Activated CD4-positive, alpha-beta T cell treated with anti-CD3 and anti-CD28 coated beads, Interleukin-2, Interleukin-4, amounts not matched to agents 100 ng/mL and 50 ng/mL, durations not matched to agents 16 hours and 8 hours (primary cell): ENCODE measurements at regions not wholly inside any gene's neighbourhood (a gene's known extent, or its start where the extent isn't known, plus 50 kb on each side); places are given as distances from the start of the nearest gene placed in this dataset.

Source experiments
- DNase-seq: peaks from one replicate; pipeline ENCODE4 v3.0.0-alpha.2; 2020; ENCODE audit warnings: low spot score

DNA sequence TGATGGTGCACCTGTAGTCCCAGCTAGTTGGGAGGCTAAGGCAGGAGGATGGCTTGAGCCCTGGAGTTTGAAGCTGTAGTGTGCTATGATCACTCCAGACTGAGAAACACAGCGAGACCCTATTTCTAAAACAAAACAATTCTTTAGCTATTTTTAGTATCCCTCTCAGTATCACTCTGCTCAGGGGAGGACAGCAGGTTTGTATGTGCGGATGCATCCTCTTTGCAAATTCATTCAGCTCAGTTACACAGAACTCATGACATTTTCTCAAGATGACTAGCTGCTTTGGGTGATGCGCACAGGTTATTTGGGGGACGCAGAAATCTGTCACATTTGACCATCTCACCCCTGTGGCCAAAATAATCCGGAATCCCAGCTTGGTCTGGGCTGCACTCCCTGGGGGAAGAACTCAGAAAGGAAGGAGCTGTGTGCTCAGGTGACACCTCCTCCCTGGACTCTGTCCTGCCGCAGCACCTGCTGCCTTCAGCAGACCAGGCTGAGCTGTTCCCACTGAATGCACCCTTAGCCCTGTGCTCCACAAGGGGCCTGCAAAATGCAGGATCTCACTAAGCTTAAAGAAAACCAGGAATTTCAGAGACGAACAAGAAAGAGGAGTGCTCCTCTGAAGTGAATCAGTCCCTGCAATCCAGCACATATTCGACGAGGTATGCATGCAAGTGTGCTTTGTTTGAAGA is 89.5 kb upstream of the PGBD5 start:
- no peak for DNase-seq

DNA sequence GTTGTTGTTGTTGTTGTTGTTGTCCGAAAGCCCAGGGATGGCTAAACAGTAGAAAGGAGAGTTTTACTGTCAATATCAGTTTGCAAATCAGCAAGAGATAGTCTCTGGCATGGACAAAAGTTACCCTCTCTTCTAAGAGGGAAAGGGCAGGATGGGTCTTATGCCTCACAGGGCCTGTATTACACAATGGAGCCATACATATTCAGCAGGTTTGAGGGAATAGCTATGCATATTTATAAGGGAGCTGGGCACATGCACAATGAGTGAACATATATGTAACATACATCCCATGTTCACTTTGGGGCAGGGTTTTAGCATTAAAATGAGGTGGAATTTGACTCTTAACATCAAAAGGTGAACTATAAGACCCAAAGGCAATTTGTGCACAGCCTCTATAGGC is 84.4 kb upstream of the PGBD5 start:
- DNase-seq, result no peak

DNA sequence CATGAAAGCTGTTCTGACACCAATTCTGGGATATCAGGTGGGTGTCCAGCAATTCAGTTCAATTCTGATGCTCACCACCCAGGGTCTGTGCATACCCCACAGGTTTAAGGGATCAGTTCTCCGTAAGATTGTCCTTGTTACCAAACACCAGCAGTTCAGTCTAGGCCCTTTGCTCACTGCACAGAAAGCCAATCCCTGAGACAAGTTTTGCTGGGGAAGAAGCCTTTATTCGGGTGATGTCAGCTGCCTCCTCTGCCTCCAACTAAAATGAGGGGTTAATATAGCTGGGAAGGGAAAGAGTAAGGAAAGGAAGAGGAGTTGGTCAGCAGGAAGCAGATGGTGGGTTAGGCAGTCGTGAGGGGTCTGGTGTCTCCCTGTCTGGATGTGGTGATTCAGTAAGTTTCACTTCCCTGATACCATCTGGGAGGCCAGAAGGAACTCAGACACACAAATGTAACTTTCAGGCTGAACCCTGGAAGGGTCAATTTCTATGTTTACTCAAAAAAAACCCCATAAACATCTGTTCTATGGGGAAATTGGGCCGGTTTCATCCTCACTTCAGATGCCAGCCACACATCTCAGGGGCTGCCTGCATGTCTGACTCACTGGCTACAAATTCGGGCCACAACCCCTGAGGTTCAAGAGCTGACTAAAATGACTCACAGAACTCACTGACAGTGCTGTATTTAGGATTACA is 83.3 kb upstream of the PGBD5 start:
- no peak for DNase-seq

DNA sequence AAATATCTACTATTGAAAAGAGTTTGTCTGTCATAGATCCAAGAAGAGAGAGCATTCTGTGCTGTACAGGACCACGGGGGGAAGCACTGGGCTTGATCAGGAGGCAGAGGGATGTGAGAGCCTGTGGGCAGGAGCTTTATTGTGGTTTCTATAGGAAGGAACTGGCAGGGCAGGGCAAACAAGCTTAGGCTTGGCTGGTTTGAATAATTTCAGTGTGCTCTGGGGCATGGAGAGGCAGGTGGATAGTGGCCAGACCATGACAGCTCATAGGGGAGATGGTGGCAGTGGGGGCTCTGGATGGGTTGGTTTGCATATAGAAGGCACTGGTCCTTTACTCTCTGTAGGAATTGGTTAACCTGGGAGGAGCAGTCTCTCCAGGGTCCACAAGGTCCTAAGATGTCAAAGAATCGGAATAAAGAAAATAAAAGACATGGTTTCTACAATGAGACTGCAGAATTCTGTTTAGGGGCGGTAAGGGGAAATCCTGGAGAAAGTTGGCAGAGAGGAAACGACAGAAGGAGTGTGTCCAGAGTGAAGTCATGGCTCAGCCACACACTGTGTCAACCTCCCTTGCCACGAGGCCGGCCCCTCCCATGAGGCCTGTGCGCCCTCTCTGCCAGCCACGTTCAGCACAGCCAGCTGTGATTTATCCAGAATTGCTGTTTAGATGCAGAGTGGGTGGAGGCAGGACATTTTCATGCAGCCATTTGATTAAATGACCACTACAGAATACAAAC is 81.7 kb upstream of the PGBD5 start:
- no peak for DNase-seq

DNA sequence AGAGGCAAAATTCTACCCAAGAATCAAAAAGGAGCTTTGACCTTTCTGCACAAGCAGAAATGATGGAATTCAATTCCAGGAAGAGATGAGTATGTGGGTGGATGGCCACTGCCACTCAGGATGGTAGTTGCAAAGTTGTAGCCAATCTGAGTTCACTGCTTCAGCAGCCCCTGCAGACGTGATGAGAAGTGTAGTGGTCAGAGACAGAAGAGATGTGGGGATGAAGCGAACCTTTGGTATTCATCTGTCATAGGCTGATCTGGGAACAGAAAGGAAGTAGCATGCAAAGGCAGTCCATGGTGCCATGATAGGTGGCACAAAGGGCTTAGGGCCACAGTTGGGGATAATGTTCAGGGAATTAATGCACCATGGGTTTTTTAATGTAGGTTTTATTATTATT is 81.1 kb upstream of the PGBD5 start:
- no peak for DNase-seq

DNA sequence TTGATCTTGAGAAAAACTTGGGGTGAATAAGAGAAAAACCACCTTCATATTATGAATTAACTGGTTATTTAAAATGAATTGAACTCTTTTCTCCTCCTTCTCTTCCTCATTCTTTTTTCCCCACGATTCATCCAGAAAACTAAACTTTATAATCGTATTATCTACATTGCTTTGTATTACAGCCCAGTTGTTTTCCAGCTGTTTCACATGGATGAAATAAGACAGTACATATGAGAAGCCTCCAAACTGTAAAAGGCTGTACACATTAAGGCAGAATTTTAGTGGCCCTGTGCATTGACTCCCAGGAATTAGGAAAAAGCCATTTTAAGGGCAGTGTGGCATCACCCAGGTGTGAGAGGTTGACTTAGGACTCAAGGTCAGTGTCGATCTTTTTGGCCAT is 80.3 kb upstream of the PGBD5 start:
- DNase-seq, result no peak

DNA sequence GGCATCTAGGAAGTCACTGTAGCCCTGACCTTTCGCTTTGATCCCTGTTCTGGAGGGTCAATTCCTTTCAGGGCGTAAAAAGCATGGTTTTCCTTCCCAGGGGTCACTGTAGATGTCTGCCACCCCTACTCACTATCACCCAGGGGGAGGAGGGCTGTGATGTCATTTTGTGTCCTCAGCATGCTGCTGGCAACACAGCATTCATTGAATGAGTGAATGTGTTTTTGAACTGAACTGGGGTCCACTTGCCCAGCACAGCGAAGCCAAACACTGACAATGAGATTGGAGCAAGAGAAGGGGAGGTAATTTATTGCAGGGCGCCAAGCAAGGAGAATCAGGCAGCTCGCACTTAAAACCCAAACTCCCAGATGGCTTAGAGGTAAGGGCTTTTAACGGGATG is 78.2 kb upstream of the PGBD5 start:
- DNase-seq, result no peak

DNA sequence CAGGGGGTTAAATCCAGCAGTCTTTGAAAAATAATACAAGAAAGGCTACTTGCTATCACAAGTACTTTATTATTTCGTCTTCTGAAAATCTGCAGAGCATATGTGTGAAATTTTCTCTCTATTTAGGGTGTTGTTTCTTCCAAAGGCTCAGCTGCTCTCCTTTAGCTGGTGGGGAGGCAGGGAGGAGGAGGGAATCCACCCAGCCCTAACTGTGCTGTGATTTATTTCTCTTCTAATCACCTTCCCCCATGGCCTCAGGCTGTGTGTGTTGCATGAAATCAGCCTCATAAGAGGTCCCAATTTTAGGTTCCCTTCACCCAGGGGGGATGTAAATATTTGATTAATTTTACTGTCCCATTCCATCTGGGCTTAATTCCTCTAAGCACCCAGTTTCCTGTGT is 77.6 kb upstream of the PGBD5 start:
- DNase-seq, result no peak

DNA sequence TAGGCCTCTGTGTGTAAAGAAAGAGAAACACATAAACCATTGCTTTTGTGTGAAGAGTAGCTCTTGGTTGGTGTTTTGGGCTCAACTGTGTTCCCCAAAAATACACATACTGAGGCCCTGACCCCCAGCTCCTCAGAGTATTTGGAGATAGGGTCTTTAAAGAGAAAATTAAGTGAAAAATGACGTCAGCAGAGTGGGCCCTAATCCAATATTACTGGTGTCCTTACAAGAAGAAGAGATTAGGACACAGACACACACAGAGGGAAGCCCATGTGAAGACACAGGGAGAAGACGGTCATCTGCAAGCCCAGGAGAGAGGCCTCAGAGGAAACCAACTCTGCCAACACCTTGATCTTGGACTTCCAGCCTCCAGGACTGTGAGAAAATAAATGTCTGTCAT is 76.9 kb upstream of the PGBD5 start:
- DNase-seq, result no peak

DNA sequence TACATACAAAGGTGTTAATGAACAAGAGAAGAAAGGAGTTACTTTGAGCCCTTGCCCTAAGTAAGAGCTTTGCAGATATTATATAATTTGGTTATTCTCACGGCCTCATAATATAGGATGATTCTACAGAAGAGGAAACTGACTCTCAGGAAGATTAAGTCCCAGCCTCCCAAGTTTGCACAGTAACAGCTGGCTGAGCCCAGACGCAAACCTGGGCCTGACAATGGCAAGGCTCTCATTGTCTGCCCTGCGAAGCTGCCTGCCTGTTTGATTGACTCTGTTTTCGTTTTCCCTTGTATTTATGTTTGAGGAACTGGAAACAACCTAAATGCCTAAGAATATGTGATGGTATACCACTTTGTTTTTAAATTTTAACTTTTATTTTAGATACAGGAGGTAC is 76.2 kb upstream of the PGBD5 start:
- no peak for DNase-seq

DNA sequence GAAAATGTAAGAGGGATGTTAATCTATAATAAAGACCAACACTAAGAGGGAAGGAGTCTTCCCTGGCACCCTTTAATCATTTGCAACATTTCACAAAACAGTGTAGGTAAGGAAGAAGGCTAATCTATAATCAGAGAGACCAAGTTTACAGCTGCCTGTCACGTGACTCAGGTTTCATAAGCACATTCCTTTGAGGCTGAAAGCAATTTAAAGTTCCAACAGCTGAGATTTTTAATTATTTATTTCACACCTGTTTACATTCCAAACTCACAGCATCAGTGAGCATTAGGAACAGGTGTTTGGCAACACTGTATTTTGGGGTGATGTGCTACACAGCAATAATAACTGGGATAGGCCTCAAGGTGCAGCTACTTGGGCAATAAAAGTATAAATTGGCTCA is 75.7 kb upstream of the PGBD5 start:
- DNase-seq, result no peak

DNA sequence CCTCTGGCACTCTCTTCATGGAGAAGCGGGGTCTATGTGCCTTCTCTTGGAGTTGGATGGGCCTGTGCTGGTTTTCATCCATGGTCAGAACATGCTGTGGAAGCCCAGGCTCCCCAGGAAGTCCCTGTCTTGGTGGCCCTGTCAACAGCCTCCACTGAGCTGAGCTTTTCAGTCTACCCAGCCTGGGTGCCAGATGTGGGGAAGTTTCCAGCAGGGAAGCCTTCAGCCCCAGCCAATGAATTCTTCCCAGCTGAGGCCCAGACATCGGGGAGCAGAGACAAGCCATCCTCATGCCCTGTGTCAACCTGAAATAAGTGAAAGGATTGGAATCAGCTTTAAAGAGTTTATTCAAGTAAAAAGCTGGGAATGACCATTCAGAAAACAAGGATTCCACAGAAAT is 75.1 kb upstream of the PGBD5 start:
- DNase-seq, result no peak

DNA sequence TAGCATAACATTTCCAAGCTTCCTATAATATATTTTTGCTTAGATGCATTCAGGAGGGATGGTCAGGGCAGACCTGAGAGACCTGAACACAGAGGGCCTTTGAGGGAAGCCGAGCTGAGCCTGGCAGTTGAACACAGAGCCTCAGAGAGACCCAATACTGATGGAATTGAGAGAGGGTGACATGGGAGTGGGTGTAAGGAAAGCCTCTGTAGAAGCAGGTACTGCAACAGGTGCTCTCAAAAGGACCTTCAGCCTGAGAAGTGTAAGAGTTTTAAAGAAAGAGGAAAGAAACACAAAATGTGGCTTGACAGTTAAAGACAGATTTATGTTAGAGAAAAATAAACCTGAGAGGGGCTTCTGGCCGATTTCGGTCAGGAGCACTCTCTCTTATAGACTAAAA is 73.9 kb upstream of the PGBD5 start:
- no peak for DNase-seq

DNA sequence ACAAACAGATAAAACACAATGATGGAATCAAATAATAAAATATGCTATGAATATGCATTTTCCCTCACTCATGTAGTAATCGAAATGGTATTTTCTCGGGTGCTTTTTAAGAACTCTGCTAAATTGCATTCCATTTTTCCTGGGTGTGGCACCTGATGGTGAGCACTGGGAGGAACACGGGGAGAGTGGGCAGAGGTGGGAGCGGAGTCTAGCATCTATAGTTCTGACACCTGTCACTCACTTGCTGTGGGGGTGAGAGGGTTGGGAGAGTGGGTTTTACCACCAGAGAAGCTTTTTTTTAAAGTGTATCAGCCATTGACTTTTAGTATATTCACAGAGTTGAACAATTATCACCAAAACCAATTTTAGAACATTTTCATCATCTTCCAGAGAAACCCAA is 73.4 kb upstream of the PGBD5 start:
- no peak for DNase-seq

DNA sequence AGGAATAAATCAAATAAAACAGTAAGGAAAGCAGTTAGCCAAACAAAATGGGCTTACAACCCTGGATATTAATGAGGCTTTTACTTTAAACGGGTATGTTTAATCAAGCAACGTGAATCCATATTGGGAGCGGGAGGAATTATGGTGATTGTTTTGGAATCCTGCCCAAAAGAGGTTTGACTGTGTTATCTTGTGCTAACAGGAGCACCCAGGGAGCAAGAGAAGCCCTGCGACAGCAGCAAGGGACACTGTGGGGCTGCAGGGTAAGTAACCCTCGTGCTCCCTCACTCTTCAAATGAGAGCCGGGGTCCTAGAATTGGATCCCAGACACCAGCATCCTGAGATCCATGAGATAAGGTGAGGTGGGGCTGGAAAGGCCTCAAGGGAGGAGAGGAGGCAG is 72.6 kb upstream of the PGBD5 start:
- no peak for DNase-seq

DNA sequence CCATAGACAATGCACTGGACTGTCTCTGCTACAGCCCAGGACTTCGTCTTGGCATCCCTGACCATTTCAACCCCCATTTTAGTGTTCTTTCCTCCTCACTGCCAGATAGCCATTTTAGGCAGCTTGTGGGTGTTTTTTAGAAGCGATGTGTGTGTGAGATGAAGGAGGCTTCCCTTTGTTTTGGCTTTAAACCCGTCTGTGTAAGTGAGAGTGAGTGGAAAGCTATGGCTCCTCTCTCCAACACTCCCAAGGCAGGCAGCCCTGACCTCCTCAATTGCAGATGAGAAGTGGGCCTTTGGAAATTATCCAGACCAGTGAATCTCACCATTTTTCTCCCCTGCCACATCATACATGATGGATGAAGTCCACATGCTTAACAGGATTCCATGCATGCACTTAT is 70.3 kb upstream of the PGBD5 start:
- DNase-seq, result no peak

DNA sequence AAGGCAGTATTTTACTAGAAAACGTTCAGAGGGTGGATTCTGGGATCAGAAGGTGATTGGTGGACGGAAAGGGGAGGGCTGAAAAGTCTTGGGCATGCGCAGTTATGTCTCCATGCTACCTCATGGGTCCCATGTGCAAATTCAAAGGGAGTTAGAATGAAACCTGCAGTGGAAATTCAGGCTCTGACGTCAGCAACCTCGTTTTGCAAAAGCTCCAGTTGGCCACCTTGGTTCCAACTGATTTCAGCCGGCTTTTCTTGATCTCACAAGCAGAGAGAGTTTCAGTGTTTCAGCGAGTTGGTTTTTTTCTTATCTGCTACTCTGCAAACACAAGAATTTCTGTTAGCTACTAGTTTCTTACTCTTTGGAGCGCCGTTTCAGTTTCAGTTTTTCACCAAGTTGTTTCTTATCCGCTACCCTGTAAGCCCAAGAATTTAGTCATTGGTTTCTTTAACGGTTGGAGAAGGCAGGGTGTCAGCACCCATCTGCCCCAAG is 69.8 kb upstream of the PGBD5 start:
- DNase-seq, result peak; percentile 58

DNA sequence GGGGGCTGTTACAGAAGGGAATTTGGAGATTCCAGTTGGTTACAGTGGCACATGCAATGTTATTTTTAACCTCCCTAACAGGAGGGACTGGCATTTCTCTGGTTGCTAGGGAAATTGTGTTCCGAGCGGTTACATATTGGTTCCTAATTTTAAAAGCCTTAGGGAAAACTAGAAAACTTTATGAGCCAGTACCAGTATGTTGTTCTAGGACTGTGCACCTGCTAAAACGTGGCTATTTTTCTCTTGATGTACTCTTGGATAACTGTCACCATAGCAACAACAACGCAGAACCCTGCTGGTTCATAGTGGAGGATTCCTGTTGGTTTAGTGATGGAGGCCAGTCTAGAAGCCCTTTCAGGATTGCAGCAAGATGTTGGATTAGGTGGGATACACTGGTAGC is 68.9 kb upstream of the PGBD5 start:
- no peak for DNase-seq

DNA sequence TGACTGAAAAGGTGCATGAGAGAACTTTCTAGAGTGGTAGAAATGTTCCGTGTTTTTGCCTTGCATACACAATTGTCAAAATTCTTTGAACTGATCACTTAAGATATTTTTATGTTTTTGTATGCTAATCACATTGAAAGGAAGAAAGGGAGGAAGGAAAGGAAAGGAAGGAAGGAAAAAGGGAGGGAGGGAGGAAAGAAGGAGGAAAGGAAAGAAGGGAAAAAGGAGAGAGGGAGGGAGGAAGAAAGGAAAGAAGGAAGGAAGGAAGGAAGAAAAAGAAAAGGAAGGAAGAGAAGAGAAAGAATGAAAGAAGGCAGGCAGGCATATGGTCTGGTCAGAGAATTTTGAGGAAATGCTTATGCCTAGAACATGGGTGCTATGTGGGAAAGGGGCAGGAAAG is 68.4 kb upstream of the PGBD5 start:
- no peak for DNase-seq

DNA sequence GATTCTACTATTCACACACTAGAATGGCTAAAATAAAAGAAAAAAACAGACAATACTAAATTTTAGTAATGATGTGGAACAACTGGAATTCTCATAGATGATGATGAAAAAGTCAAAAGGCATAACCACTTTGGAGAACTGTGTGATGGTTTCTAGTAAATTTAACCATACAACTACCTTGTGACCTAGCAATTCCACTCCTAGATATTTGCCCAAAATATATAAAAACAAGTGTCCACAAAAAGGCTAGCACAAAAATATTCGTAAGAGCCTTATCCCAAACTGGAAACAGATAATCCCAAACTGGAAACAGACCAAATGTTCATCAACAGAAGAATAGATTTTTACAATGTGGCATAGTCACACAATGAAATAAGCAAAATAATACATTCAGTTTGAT is 67.9 kb upstream of the PGBD5 start:
- no peak for DNase-seq

DNA sequence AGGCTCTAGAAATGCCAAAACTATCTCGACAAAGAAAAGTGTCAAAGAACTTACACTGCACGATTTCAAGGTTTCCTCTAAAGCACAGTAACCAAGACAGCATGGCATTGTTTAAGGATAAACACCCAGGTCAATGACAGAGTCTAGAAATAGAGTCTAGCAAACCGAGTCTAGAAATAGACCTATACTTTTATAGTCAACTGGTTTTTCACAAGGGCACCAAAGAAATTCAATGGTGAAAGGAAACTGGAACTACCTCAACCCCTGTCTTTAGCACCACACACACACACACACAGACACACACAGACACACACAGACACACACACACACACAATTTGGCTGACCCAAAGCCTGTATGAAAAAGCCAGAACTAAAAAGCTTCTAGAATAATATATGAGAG is 67.1 kb upstream of the PGBD5 start:
- no peak for DNase-seq

DNA sequence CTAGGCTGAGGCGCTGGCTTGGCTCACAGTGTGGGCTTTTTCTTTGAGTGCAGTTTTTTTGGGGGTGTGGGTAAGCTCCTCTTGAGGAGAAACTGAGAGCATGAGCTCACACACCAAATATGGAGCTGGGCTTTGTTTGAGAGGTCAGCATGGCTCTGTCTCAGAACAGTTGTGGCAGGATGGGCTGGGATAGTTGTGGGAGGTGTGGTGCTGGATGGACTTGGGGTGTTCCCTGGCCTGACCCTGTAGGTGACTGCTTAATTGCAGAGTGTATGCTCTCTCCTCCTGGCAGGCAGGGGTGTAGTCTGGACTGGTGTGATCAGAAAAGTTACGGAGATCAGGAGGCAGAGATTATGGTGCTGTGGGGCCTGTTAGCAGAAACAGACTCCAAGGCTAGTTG is 64.3 kb upstream of the PGBD5 start:
- DNase-seq, result no peak

DNA sequence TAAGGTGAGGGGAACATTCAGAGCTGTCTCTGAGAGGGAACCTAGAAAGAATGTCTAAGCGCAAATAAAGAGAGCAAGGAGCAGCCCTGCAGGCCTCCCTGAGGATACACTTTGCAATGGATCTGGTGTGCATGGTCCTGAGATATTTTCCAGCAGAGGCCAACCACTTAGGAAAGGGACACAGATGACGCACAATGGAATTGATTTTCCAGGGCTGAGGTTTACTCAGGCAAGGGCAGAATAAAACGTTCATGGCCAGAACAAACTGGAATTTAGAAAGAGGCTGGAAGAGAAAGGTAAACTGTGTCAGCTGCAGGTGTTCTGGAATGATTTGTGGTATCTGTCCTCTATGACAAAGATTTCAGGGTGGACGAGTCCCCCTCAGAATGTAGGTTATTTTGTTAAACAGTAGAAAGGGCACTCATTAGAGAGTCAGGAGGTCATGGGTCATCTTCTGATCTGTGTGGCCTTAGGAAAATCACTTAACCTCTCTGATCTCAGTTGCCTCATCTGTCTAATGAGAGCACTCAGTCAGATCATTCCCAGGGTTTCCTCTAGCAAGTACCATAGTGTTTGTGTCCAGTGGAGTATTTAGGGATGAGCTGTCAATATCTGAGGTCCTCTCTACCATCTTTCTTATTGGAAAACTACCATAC is 61.8 kb upstream of the PGBD5 start:
- DNase-seq, result no peak
